Spleen (tissue), 7 donors: ENCODE measurements at regions not wholly inside any gene's neighbourhood (a gene's known extent, or its start where the extent isn't known, plus 50 kb on each side); places are given as distances from the start of the nearest gene placed in this dataset.

Source experiments
- CTCF ChIP-seq, 11 experiments: fragments of 200-600 bp in 7 of 11; fragments of 450-650 bp in 4 of 11; sonication (generic) in 4 of 11; IDR thresholded peaks in 8 of 11; conservative IDR thresholded peaks in 3 of 11; 1 replicate in 7 of 11; 2 replicates in 4 of 11; pipeline versions ENCODE4 v1.4.0 to v1.8.0; 2016 to 2021; ENCODE audit warnings: antibody characterized with exemption in 11 of 11, inconsistent platforms in 4 of 11, mild to moderate bottlenecking in 1 of 11
- POLR2A ChIP-seq, 3 donors: fragments of 450-650 bp; IDR thresholded peaks; one replicate each; pipeline ENCODE4 v1.5.1; 2017; ENCODE audit warnings: antibody characterized with exemption in 3 of 3, mild to moderate bottlenecking in 1 of 3
- POLR2AphosphoS5 ChIP-seq, 3 donors: sonication (generic); formaldehyde crosslinking; IDR thresholded peaks; one replicate each; pipeline ENCODE4 v1.5.1; 2017; ENCODE audit warnings: antibody characterized with exemption in 3 of 3
- donor health status: DM: no; HTN: no; CAD: no; lungs with moderate emphysema.
- donor health status: DM: no; HTN: no; CAD: no.
- donor health status: DM: no; HTN: no; CAD: no.

DNA sequence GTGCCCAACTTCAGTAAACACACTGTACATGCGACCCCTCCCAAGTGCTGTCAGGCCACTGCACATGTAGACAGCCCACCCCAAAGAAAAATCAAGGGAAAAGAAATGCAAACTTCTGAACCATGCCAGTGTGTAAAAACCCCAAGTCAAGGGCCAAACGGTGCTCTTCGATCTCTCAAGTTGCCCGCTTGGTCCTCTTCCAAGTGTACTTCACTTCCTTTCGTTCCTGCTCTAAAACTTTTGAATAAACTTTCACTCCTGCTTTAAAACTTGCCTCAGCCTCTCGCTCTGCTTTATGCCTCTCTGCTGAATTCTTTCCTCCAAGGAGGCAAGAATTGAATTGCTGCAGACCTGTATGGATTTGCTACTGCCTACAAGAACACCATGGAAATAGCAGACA is 600.7 kb downstream of the KCTD12 start:
- TF ChIP-seq CTCF (IDR thresholded peaks at IDR 0.05 in 8 of 11, conservative IDR thresholded peaks at IDR 0.05 in 3 of 11), result no peak
- no peak for TF ChIP-seq POLR2A (IDR thresholded peaks at IDR 0.05)
- no peak for TF ChIP-seq POLR2AphosphoS5 (IDR thresholded peaks at IDR 0.05)
